Endodermal cell (in vitro differentiated cells): ENCODE measurements at regions not wholly inside any gene's neighbourhood (a gene's known extent, or its start where the extent isn't known, plus 50 kb on each side); places are given as distances from the start of the nearest gene placed in this dataset.
A peak's percentile ranks its signal among the peaks of the same experiment; 100 is the strongest.
"Not testable (repeated sequence)": the region's sequence is repeated elsewhere in the genome, so short reads cannot be mapped to it uniquely, and the experiment has no call there.

Experiments
- DNase-seq: peaks from one replicate; pipeline ENCODE4 v3.0.0-alpha.2; 2017
- H3K27ac ChIP-seq: 2 replicates; pipeline ENCODE4 v1.5.1; 2013; ENCODE audit warnings: mild to moderate bottlenecking, low read depth, low read length, moderate library complexity
- H3K27me3 ChIP-seq: 2 replicates; pipeline ENCODE4 v1.6.1; 2013; ENCODE audit warnings: mild to moderate bottlenecking, low read length, moderate library complexity; ENCODE audit not compliant: insufficient read depth, control insufficient read depth, poor library complexity, severe bottlenecking
- H3K36me3 ChIP-seq: 2 replicates; pipeline ENCODE4 v1.7.0; 2013; ENCODE audit warnings: mild to moderate bottlenecking, low read length, moderate library complexity; ENCODE audit not compliant: control insufficient read depth, insufficient read depth
- H3K4me1 ChIP-seq: one replicate; pipeline ENCODE4 v1.7.0; 2013; ENCODE audit warnings: low read length; ENCODE audit not compliant: control insufficient read depth, insufficient read depth
- H3K4me3 ChIP-seq: 2 replicates; pipeline ENCODE4 v1.5.1; 2013; ENCODE audit warnings: mild to moderate bottlenecking, low read length, moderate library complexity
- H3K9ac ChIP-seq: 2 replicates; pipeline ENCODE4 v1.6.1; 2013; ENCODE audit warnings: mild to moderate bottlenecking, low read length, moderate library complexity; ENCODE audit not compliant: poor library complexity, severe bottlenecking; ENCODE audit errors: extremely low read depth
- H3K9me3 ChIP-seq: 2 replicates; pipeline ENCODE4 v1.6.1; 2013; ENCODE audit warnings: mild to moderate bottlenecking, low read length, moderate library complexity; ENCODE audit not compliant: control insufficient read depth
- H3K27ac Mint-ChIP-seq: 2 replicates; pipeline ENCODE4 v1.8.0; 2020; ENCODE audit warnings: mixed read lengths
- H3K27me3 Mint-ChIP-seq: 2 replicates; pipeline ENCODE4 v1.8.0; 2021; ENCODE audit warnings: mild to moderate bottlenecking, mixed read lengths; ENCODE audit not compliant: insufficient read depth
- H3K36me3 Mint-ChIP-seq: 2 replicates; pipeline ENCODE4 v1.8.0; 2020; ENCODE audit warnings: low read depth, mixed read lengths
- H3K4me1 Mint-ChIP-seq: 2 replicates; pipeline ENCODE4 v1.8.0; 2020; ENCODE audit warnings: mixed read lengths
- H3K4me3 Mint-ChIP-seq: 2 replicates; pipeline ENCODE4 v1.8.0; 2020; ENCODE audit warnings: mild to moderate bottlenecking, moderate library complexity, mixed read lengths
- H3K9me3 Mint-ChIP-seq: 2 replicates; pipeline ENCODE4 v1.8.0; 2020; ENCODE audit warnings: mild to moderate bottlenecking, mixed read lengths
- CTCF ChIP-seq: fragments of 200-600 bp; sonication (generic); conservative IDR thresholded peaks from 2 replicates; pipeline ENCODE4 v1.5.0; 2021; ENCODE audit warnings: antibody characterized with exemption, mild to moderate bottlenecking
- WGBS, 2 experiments: methylation state at CpG; one replicate each; pipeline versions ENCODE4 v1.1.5 to v1.1.7; 2013; ENCODE audit warnings: missing lambda C conversion rate in 2 of 2, mixed read lengths in 1 of 2; ENCODE audit not compliant: insufficient coverage in 1 of 2, insufficient read length in 1 of 2; 5-methylcytosine and 5-hydroxymethylcytosine counted together

GRCh38 chr1:159652506-159652905 lies 61.9 kb downstream of the CRP start:
- Histone ChIP-seq H3K27me3 (no peaks in the 10 kb centered on the region), H3K9me3 (no peaks in the 10 kb centered on the region), H3K9ac (no peak overlapping the region), H3K27ac (no peak overlapping the region), H3K36me3 (no peaks in the 10 kb centered on the region), H3K4me1 (no peaks in the 10 kb centered on the region), H3K4me3 (no peak overlapping the region)
- H3K4me1 Mint-ChIP-seq, result no peaks in the 10 kb centered on the region
- no peak overlapping the region for H3K27ac Mint-ChIP-seq
- no peak for DNase-seq
- no peaks in the 10 kb centered on the region for H3K27me3 Mint-ChIP-seq
- H3K4me3 Mint-ChIP-seq, result no peak overlapping the region
- no peak for TF ChIP-seq CTCF
- peaks cover 10% of the 10 kb centered on the region for H3K9me3 Mint-ChIP-seq
- no peaks in the 10 kb centered on the region for H3K36me3 Mint-ChIP-seq
- 95 to 100% methylated on average over 1 of the region's 1 CpG for WGBS, 2 experiments

GRCh38 chr1:159653201-159653600 lies 61.2 kb downstream of the CRP start:
- no peak overlapping the region for H3K4me3 ChIP-seq
- no peaks in the 10 kb centered on the region for H3K4me1 ChIP-seq
- H3K9me3 ChIP-seq, result no peaks in the 10 kb centered on the region
- Mint-ChIP-seq H3K4me3 (no peak overlapping the region), H3K27ac (no peak overlapping the region), H3K4me1 (no peaks in the 10 kb centered on the region), H3K36me3 (no peaks in the 10 kb centered on the region), H3K27me3 (no peaks in the 10 kb centered on the region), H3K9me3 (peaks cover 10% of the 10 kb centered on the region)
- no peak for TF ChIP-seq CTCF
- DNase-seq, result no peak
- no peak overlapping the region for H3K9ac ChIP-seq
- no peaks in the 10 kb centered on the region for H3K36me3 ChIP-seq
- H3K27me3 ChIP-seq, result no peaks in the 10 kb centered on the region
- H3K27ac ChIP-seq, result no peak overlapping the region

GRCh38 chr1:159657477-159657876 lies 56.9 kb downstream of the CRP start:
- TF ChIP-seq CTCF, result peak; percentile 18
- H3K4me1 Mint-ChIP-seq, result not testable (repeated sequence)

More at GRCh38 chr1:159657477-159657876, 56.9 kb downstream of the CRP start:
- peaks cover 18% of the 10 kb centered on the region for H3K9me3 Mint-ChIP-seq
- 100% methylated on average over 1 to 2 of the region's 2 CpGs for WGBS, 2 experiments
- H3K36me3 Mint-ChIP-seq, H3K27ac Mint-ChIP-seq, H3K36me3 ChIP-seq, H3K27me3 ChIP-seq, H3K27ac ChIP-seq, H3K4me1 ChIP-seq, H3K9ac ChIP-seq, H3K27me3 Mint-ChIP-seq, DNase-seq, H3K4me3 ChIP-seq, H3K4me3 Mint-ChIP-seq, H3K9me3 ChIP-seq: not testable (repeated sequence)
